HepG2 (cell line): ENCODE measurements at regions not wholly inside any gene's neighbourhood (a gene's known extent, or its start where the extent isn't known, plus 50 kb on each side); places are given as distances from the start of the nearest gene placed in this dataset.

Experiments used
- ATAC-seq: fragments of 200-7000 bp; cut with Tn5 transposase; 3 replicates; pipeline ENCODE4 v1.9.1; 2020; ENCODE audit warnings: mild to moderate bottlenecking, moderate library complexity
- BruUV-seq: library from RNA; stranded (reverse); fragments of 400-500 nt; replicated peaks from 2 replicates; lab custom pipeline; 2021; lab: Mats Ljungman, UMichigan
- CTCF ChIA-PET: fragments of 300-600 bp; formaldehyde crosslinking; extraction: SDS; loops from one replicate; lab custom pipeline; 2021; ENCODE audit warnings: low total read pairs, inconsistent platforms, low intra/inter-chr PET ratio; lab: Yijun Ruan, JAX
- POLR2A ChIA-PET: fragments of 350-600 bp; sonication (Branson Sonifier 250); formaldehyde crosslinking; loops from one replicate; lab custom pipeline; 2020; ENCODE audit warnings: antibody characterized with exemption, inconsistent platforms; lab: Yijun Ruan, JAX
- DNase-seq: peaks from one replicate; pipeline ENCODE4 v3.0.0-alpha.2; 2015; ENCODE audit warnings: low spot score
- FAIRE-seq: peaks from 3 replicates; lab custom pipeline; 2011; peaks lifted over from hg19 to GRCh38; lab: Jason Lieb, UNC
- H2AFZ ChIP-seq: one replicate; pipeline ENCODE4 v1.6.1; 2011; ENCODE audit warnings: low read length, inconsistent platforms
- H3K27ac ChIP-seq: fragments of 300-600 bp; 3 replicates; pipeline ENCODE4 v1.8.0; 2011; ENCODE audit warnings: mixed run types, mild to moderate bottlenecking, mixed read lengths, low read length, inconsistent platforms; ENCODE audit not compliant: insufficient read depth; ENCODE audit errors: extremely low read length
- H3K27me3 ChIP-seq, 2 experiments: fragments of 200-600 bp in 1 of 2; 2 replicates in 1 of 2; 3 replicates in 1 of 2; pipeline versions ENCODE4 v1.6.0 to v1.8.0; 2011; ENCODE audit warnings: low read length in 2 of 2, mild to moderate bottlenecking in 2 of 2, moderate library complexity in 2 of 2, inconsistent platforms in 1 of 2; ENCODE audit not compliant: insufficient read depth in 2 of 2, control insufficient read depth in 1 of 2
- H3K36me3 ChIP-seq, 2 experiments: fragments of 200-600 bp in 1 of 2; replicated peaks in 1 of 2; 2 replicates in 1 of 2; 3 replicates in 1 of 2; pipeline versions ENCODE4 v1.5.1 to v1.8.0; 2011; ENCODE audit warnings: low read length in 2 of 2, inconsistent platforms in 1 of 2; ENCODE audit not compliant: insufficient read depth in 2 of 2, control insufficient read depth in 1 of 2
- H3K4me1 ChIP-seq: 2 replicates; pipeline ENCODE4 v1.5.1; 2012; ENCODE audit warnings: low read length, inconsistent platforms; ENCODE audit not compliant: insufficient read depth
- H3K4me2 ChIP-seq: 2 replicates; pipeline ENCODE4 v1.6.0; 2011; ENCODE audit warnings: low read depth, low read length, inconsistent platforms
- H3K4me3 ChIP-seq, 3 experiments: fragments of 200-600 bp in 1 of 3; sonication (generic), shearing (Covaris generic) in 1 of 3; replicated peaks in 1 of 3; 2 replicates each; pipeline ENCODE4 v1.5.1; 2011 to 2016; ENCODE audit warnings: low read length in 3 of 3, inconsistent platforms in 2 of 3, low read depth in 2 of 3, mild to moderate bottlenecking in 2 of 3, control low read depth in 1 of 3, mixed read lengths in 1 of 3; ENCODE audit not compliant: insufficient read depth in 1 of 3
- H3K79me2 ChIP-seq: one replicate; pipeline ENCODE4 v1.6.1; 2011; ENCODE audit warnings: low read length, inconsistent platforms; ENCODE audit not compliant: insufficient read depth
- H3K9ac ChIP-seq: 2 replicates; pipeline ENCODE4 v1.6.0; 2011; ENCODE audit warnings: mild to moderate bottlenecking, low read depth, low read length, inconsistent platforms; ENCODE audit not compliant: insufficient read depth
- H3K9me3 ChIP-seq: 2 replicates; pipeline ENCODE4 v1.5.1; 2012; ENCODE audit warnings: mild to moderate bottlenecking, low read length
- H4K20me1 ChIP-seq: 2 replicates; pipeline ENCODE4 v1.6.0; 2011; ENCODE audit warnings: inconsistent platforms, mild to moderate bottlenecking, low read length, moderate library complexity; ENCODE audit not compliant: insufficient read depth
- AHR ChIP-seq: IDR thresholded peaks from 2 replicates; pipeline ENCODE4 v1.6.1; 2018; ENCODE audit warnings: missing genetic modification reagents, missing compliant biosample characterization
- CERS6 ChIP-seq: sonication (generic); formaldehyde crosslinking; IDR thresholded peaks from 2 replicates; pipeline ENCODE4 v1.5.0; 2020; ENCODE audit warnings: missing genetic modification reagents
- NFKBIZ ChIP-seq: IDR thresholded peaks from 2 replicates; pipeline ENCODE4 v1.6.1; 2018; ENCODE audit warnings: missing genetic modification reagents, missing compliant biosample characterization
- RBM22 ChIP-seq: fragments of 200-400 bp; formaldehyde crosslinking; optimal IDR thresholded peaks from 2 replicates; pipeline ENCODE3; 2017; ENCODE audit warnings: mild to moderate bottlenecking, low read length, moderate library complexity
- REL ChIP-seq: sonication (generic); formaldehyde crosslinking; conservative IDR thresholded peaks from 2 replicates; pipeline ENCODE4 v1.8.0; 2022; ENCODE audit warnings: mild to moderate bottlenecking, missing genetic modification reagents, moderate library complexity
- ZHX1 ChIP-seq: sonication (generic); formaldehyde crosslinking; IDR thresholded peaks from 2 replicates; pipeline ENCODE4 v1.8.1; 2022; ENCODE audit warnings: low read depth, mild to moderate bottlenecking, missing genetic modification reagents
- ZNF543 ChIP-seq: sonication (generic); formaldehyde crosslinking; IDR thresholded peaks from 2 replicates; pipeline ENCODE4 v1.4.0; 2020; ENCODE audit warnings: mild to moderate bottlenecking, missing genetic modification reagents
- ZNF709 ChIP-seq: sonication (generic); formaldehyde crosslinking; IDR thresholded peaks from 2 replicates; pipeline ENCODE4 v1.5.0; 2020; ENCODE audit warnings: mild to moderate bottlenecking, missing genetic modification reagents
- ZSCAN31 ChIP-seq: sonication (generic); formaldehyde crosslinking; IDR thresholded peaks from 2 replicates; pipeline ENCODE4 v1.5.0; 2020; ENCODE audit warnings: low read depth, mild to moderate bottlenecking, missing genetic modification reagents
- WGBS: methylation state at CpG from one replicate; pipeline ENCODE4 v1.1.6; 2017; ENCODE audit warnings: low lambda C conversion rate; 5-methylcytosine and 5-hydroxymethylcytosine counted together
- in situ Hi-C: cut with HindIII; loops from 2 replicates; pipeline ENCODE4 v1.10.0; 2017; ENCODE audit warnings: low pct_unique_long_range_greater_than_20kb; ENCODE audit not compliant: extremely low pct_ligation_motif_present
- intact Hi-C: fragments of 100-400 bp; cut with micrococcal nuclease; formaldehyde crosslinking; loops from one replicate; pipeline ENCODE4 v1.10.0; 2022; ENCODE audit not compliant: unreplicated experiment
- TF ChIP-seq, protein P1 (sequence below): sonication (generic); formaldehyde crosslinking; IDR thresholded peaks from 2 replicates; pipeline ENCODE4 v1.4.0; 2020; ENCODE audit warnings: missing genetic modification reagents
- TF ChIP-seq, protein P2 (sequence below): sonication (generic); formaldehyde crosslinking; IDR thresholded peaks from 2 replicates; pipeline ENCODE4 v1.4.0; 2020; ENCODE audit warnings: mild to moderate bottlenecking, low read depth, missing genetic modification reagents
- TF ChIP-seq, protein P3 (sequence below): sonication (generic); formaldehyde crosslinking; IDR thresholded peaks from 2 replicates; pipeline ENCODE4 v1.5.1; 2020; ENCODE audit warnings: missing genetic modification reagents, mild to moderate bottlenecking, borderline replicate concordance

DNA sequence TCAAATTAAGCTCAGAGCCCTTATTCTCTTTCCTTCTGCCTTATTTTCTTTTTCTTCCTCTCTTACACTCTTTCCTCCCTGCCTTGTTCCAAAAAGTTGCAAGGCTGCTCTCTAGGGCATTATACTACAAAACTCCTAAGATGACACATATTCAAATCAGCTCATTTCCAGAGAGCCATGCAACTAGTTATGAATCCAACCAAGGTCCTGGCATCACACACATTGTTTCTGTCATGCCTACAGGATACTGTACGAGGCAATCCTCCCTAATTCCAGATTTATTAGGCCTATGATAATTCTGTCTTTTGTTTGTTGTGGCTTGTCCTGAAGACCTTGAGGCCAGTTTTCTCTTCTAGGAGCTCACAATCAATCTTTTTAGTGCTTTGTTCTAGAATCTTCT is 87.0 kb upstream of the TBCA start:
- no peak overlapping the region for H3K4me2 ChIP-seq
- H3K4me1 ChIP-seq: no peaks in the 10 kb centered on the region
- no peaks in the 10 kb centered on the region for H3K9me3 ChIP-seq
- in situ Hi-C loops (no loop called here), intact Hi-C loops (no loop called here)
- no peak for DNase-seq
- H3K36me3 ChIP-seq: no peaks in the 10 kb centered on the region
- WGBS: 0% methylated on average over 1 of the region's 1 CpG
- no peaks in the 10 kb centered on the region for H4K20me1 ChIP-seq
- TF ChIP-seq RBM22 (no peak), ZHX1 (CRISPR knock-in tag) (no peak), ZNF709 (no peak), CERS6 (CRISPR knock-in tag) (no peak), ZNF543 (CRISPR knock-in tag) (no peak), AHR (CRISPR knock-in tag) (no peak), NFKBIZ (CRISPR knock-in tag) (no peak), REL (CRISPR knock-in tag) (no peak), ZSCAN31 (CRISPR knock-in tag) (no peak)
- TF ChIP-seq, protein P1, sequence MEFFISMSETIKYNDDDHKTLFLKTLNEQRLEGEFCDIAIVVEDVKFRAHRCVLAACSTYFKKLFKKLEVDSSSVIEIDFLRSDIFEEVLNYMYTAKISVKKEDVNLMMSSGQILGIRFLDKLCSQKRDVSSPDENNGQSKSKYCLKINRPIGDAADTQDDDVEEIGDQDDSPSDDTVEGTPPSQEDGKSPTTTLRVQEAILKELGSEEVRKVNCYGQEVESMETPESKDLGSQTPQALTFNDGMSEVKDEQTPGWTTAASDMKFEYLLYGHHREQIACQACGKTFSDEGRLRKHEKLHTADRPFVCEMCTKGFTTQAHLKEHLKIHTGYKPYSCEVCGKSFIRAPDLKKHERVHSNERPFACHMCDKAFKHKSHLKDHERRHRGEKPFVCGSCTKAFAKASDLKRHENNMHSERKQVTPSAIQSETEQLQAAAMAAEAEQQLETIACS (CRISPR knock-in tag): no peak
- TF ChIP-seq, protein P2, sequence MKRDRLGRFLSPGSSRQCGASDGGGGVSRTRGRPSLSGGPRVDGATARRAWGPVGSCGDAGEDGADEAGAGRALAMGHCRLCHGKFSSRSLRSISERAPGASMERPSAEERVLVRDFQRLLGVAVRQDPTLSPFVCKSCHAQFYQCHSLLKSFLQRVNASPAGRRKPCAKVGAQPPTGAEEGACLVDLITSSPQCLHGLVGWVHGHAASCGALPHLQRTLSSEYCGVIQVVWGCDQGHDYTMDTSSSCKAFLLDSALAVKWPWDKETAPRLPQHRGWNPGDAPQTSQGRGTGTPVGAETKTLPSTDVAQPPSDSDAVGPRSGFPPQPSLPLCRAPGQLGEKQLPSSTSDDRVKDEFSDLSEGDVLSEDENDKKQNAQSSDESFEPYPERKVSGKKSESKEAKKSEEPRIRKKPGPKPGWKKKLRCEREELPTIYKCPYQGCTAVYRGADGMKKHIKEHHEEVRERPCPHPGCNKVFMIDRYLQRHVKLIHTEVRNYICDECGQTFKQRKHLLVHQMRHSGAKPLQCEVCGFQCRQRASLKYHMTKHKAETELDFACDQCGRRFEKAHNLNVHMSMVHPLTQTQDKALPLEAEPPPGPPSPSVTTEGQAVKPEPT (CRISPR knock-in tag): no peak
- TF ChIP-seq, protein P3, sequence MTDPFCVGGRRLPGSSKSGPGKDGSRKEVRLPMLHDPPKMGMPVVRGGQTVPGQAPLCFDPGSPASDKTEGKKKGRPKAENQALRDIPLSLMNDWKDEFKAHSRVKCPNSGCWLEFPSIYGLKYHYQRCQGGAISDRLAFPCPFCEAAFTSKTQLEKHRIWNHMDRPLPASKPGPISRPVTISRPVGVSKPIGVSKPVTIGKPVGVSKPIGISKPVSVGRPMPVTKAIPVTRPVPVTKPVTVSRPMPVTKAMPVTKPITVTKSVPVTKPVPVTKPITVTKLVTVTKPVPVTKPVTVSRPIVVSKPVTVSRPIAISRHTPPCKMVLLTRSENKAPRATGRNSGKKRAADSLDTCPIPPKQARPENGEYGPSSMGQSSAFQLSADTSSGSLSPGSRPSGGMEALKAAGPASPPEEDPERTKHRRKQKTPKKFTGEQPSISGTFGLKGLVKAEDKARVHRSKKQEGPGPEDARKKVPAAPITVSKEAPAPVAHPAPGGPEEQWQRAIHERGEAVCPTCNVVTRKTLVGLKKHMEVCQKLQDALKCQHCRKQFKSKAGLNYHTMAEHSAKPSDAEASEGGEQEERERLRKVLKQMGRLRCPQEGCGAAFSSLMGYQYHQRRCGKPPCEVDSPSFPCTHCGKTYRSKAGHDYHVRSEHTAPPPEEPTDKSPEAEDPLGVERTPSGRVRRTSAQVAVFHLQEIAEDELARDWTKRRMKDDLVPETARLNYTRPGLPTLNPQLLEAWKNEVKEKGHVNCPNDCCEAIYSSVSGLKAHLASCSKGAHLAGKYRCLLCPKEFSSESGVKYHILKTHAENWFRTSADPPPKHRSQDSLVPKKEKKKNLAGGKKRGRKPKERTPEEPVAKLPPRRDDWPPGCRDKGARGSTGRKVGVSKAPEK (CRISPR knock-in tag): no peak
- H3K79me2 ChIP-seq: no peaks in the 10 kb centered on the region
- H3K9ac ChIP-seq: no peak overlapping the region
- POLR2A ChIA-PET: no interaction called here
- no peak overlapping the region for H3K27ac ChIP-seq
- H2AFZ ChIP-seq: no peak overlapping the region
- no peak for ATAC-seq
- H3K27me3 ChIP-seq: peaks cover 1 to 42% of the 10 kb centered on the region in 2 experiments; a peak in 3 of 5 replicates
- no peak for FAIRE-seq
- CTCF ChIA-PET: no interaction called here
- no TSS peak for BruUV-seq
- no peak overlapping the region for H3K4me3 ChIP-seq
